GM12878 (cell line): ENCODE measurements at regions not wholly inside any gene's neighbourhood (a gene's known extent, or its start where the extent isn't known, plus 50 kb on each side); places are given as distances from the start of the nearest gene placed in this dataset.
A peak's percentile ranks its signal among the peaks of the same experiment; 100 is the strongest.

ENCODE experiments used
- ATAC-seq: fragments of 200-7000 bp; cut with Tn5 transposase; 3 replicates; pipeline ENCODE4 v1.9.1; 2020; ENCODE audit warnings: mild to moderate bottlenecking, moderate library complexity
- BruUV-seq: library from RNA; stranded (reverse); fragments of 400-500 nt; replicated peaks from 2 replicates; lab custom pipeline; 2021; lab: Mats Ljungman, UMichigan
- CTCF ChIA-PET: fragments of 300-600 bp; sonication (Branson Sonifier 250); formaldehyde crosslinking; extraction: SDS; loops from one replicate; lab custom pipeline; 2021; ENCODE audit warnings: inconsistent platforms; lab: Yijun Ruan, JAX
- POLR2A ChIA-PET: fragments of 350-600 bp; formaldehyde crosslinking; extraction: SDS; loops from one replicate; lab custom pipeline; 2021; ENCODE audit warnings: inconsistent platforms; lab: Charles Lee
- RAD21 ChIA-PET: fragments of 300-600 bp; sonication (Branson Sonifier 250); formaldehyde crosslinking; loops from one replicate; lab custom pipeline; 2023; ENCODE audit warnings: antibody characterized with exemption; ENCODE audit not compliant: unreplicated experiment; lab: Charles Lee
- SMC1A ChIA-PET: fragments of 300-600 bp; sonication (Branson Sonifier 250); formaldehyde crosslinking; loops from one replicate; lab custom pipeline; 2023; ENCODE audit not compliant: unreplicated experiment, uncharacterized antibody; lab: Charles Lee
- DNase-seq: peaks from one replicate; pipeline ENCODE4 v3.0.0-alpha.2; 2011; ENCODE audit warnings: low read depth, low spot score
- FAIRE-seq: peaks from 3 replicates; lab custom pipeline; 2011; peaks lifted over from hg19 to GRCh38; lab: Jason Lieb, UNC
- H2AFZ ChIP-seq: 2 replicates; pipeline ENCODE4 v1.6.0; 2011; ENCODE audit warnings: low read depth, low read length, control low read depth; ENCODE audit not compliant: control insufficient read depth
- H3K27ac ChIP-seq: 2 replicates; pipeline ENCODE4 v1.5.1; 2011; ENCODE audit warnings: control low read depth; ENCODE audit not compliant: control insufficient read depth, insufficient read depth
- H3K27me3 ChIP-seq, 2 experiments: replicated peaks in 1 of 2; 2 replicates each; pipeline versions ENCODE4 v1.6.0 to v1.6.1; 2011; ENCODE audit warnings: low read length in 1 of 2; ENCODE audit not compliant: control insufficient read depth in 2 of 2, insufficient read depth in 2 of 2
- H3K36me3 ChIP-seq, 2 experiments: 2 replicates each; pipeline ENCODE4 v1.5.1; 2011; ENCODE audit warnings: low read length in 1 of 2; ENCODE audit not compliant: control insufficient read depth in 2 of 2, insufficient read depth in 2 of 2
- H3K4me1 ChIP-seq: 2 replicates; pipeline ENCODE4 v1.6.1; 2011; ENCODE audit warnings: mild to moderate bottlenecking, low read length, moderate library complexity, mixed read lengths; ENCODE audit not compliant: control insufficient read depth, insufficient read depth
- H3K4me2 ChIP-seq: 2 replicates; pipeline ENCODE4 v1.6.0; 2011; ENCODE audit warnings: control low read depth; ENCODE audit not compliant: control insufficient read depth, insufficient read depth
- H3K4me3 ChIP-seq: fragments of 200-600 bp; sonication (generic); 2 replicates; pipeline ENCODE4 v1.5.1; 2016
- H3K79me2 ChIP-seq: 2 replicates; pipeline ENCODE4 v1.6.0; 2011; ENCODE audit warnings: low read length; ENCODE audit not compliant: control insufficient read depth, insufficient read depth
- H3K9ac ChIP-seq: 2 replicates; pipeline ENCODE4 v1.8.0; 2011; ENCODE audit warnings: low read length, control low read depth, mixed read lengths; ENCODE audit not compliant: control insufficient read depth, insufficient read depth
- H3K9me3 ChIP-seq: replicated peaks from 3 replicates; pipeline ENCODE4 v1.5.1; 2011; ENCODE audit warnings: mild to moderate bottlenecking, low read length; ENCODE audit not compliant: control insufficient read depth, insufficient read depth
- H4K20me1 ChIP-seq: 2 replicates; pipeline ENCODE4 v1.6.0; 2011; ENCODE audit not compliant: control insufficient read depth, insufficient read depth
- BCL11A ChIP-seq: IDR thresholded peaks from 2 replicates; pipeline ENCODE4 v1.6.1; 2011; ENCODE audit warnings: low read depth, low read length
- BHLHE40 ChIP-seq, 2 experiments: fragments of 450-650 bp in 1 of 2; IDR thresholded peaks; 2 replicates each; pipeline ENCODE4 v1.6.1; 2011 to 2017; ENCODE audit warnings: low read depth in 2 of 2, borderline replicate concordance in 1 of 2, improper control_type of control experiment in 1 of 2, low read length in 1 of 2, mild to moderate bottlenecking in 1 of 2
- CHD1 ChIP-seq: IDR thresholded peaks from 2 replicates; pipeline ENCODE4 v1.6.1; 2012; ENCODE audit warnings: low read depth, low read length, improper control_type of control experiment
- CHD2 ChIP-seq: IDR thresholded peaks from 2 replicates; pipeline ENCODE4 v1.6.1; 2011; ENCODE audit warnings: low read depth, low read length, improper control_type of control experiment, borderline replicate concordance
- EZH2 ChIP-seq: IDR thresholded peaks from 2 replicates; pipeline ENCODE4 v1.6.1; 2012; ENCODE audit warnings: low read depth, mild to moderate bottlenecking, control low read depth, inconsistent platforms, low read length, borderline replicate concordance; ENCODE audit not compliant: control insufficient read depth
- KDM1A ChIP-seq: fragments of 200-600 bp; sonication (generic); IDR thresholded peaks from 2 replicates; pipeline ENCODE4 v1.6.1; 2016; ENCODE audit warnings: borderline replicate concordance
- RBBP5 ChIP-seq: fragments of 200-600 bp; sonication (generic); conservative IDR thresholded peaks from 2 replicates; pipeline ENCODE4 v1.6.1; 2016
- SMAD5 ChIP-seq: IDR thresholded peaks from 2 replicates; pipeline ENCODE4 v1.6.1; 2016; ENCODE audit warnings: antibody characterized with exemption, low read depth
- ZBED1 ChIP-seq: IDR thresholded peaks from 2 replicates; pipeline ENCODE4 v1.6.1; 2016; ENCODE audit warnings: borderline replicate concordance
- WGBS: methylation state at CpG from one replicate; pipeline ENCODE4 v1.1.6; 2016; ENCODE audit warnings: low lambda C conversion rate; ENCODE audit not compliant: insufficient replicate concordance, insufficient coverage; ENCODE audit errors: missing lambda C conversion rate; 5-methylcytosine and 5-hydroxymethylcytosine counted together
- in situ Hi-C: fragments of 300-500 bp; cut with MboI; formaldehyde crosslinking; loops from 9 replicates; pipeline ENCODE4 v1.14.3; 2018; ENCODE audit warnings: mixed read lengths
- intact Hi-C: fragments of 100-400 bp; cut with micrococcal nuclease; formaldehyde crosslinking; loops from one replicate; pipeline ENCODE4 v1.14.2; 2022; ENCODE audit not compliant: unreplicated experiment
- TF ChIP-seq, protein P1 (sequence below): fragments of 150-350 bp; IDR thresholded peaks from 2 replicates; pipeline ENCODE4 v1.6.1; 2014; ENCODE audit warnings: mild to moderate bottlenecking, low read depth, low read length
- TF ChIP-seq, protein P2 (sequence below): fragments of 450-650 bp; IDR thresholded peaks from 2 replicates; pipeline ENCODE4 v1.6.1; 2016; ENCODE audit warnings: mild to moderate bottlenecking

DNA sequence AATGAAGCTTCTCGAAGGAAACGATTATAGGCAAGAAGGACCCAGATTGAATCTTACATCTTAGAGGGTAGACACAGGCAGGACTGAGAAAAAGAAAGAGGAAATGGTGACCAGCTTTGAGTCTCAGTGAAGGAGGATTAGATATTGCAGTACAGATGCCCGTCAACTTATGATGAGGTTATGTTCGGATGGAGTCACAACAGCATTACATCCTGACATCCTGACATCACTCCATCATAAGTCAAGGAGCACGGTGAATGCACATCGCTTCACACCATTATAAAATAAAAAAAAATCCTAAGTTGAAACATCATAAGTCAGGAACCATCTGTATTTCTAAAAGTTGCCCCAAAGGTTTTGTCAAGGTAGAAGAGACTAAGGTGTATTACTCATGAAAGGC lies 312.3 kb upstream of the PLXNA2 start:
- H3K4me3 ChIP-seq, result no peak overlapping the region
- WGBS, result 42% methylated on average over 5 of the region's 6 CpGs
- ATAC-seq (no peak), FAIRE-seq (peak; percentile 44), DNase-seq (no peak)
- H3K4me2 ChIP-seq, result no peak overlapping the region
- BruUV-seq, result no TSS peak
- H4K20me1 ChIP-seq, result no peaks in the 10 kb centered on the region
- no peaks in the 10 kb centered on the region for H3K27me3 ChIP-seq
- no peak overlapping the region for H2AFZ ChIP-seq
- no peak overlapping the region for H3K27ac ChIP-seq
- in situ Hi-C loops (no loop called here), intact Hi-C loops (no loop called here)
- no peaks in the 10 kb centered on the region for H3K9me3 ChIP-seq
- POLR2A ChIA-PET, result no interaction called here
- SMC1A ChIA-PET, result no interaction called here
- no peaks in the 10 kb centered on the region for H3K4me1 ChIP-seq
- CTCF ChIA-PET, result interaction anchor here (1.0 kb wide), 1 partner anchor 48 kb away, joined by 3 read pairs; no protein-coding TSS in a partner anchor
- RAD21 ChIA-PET, result no interaction called here
- TF ChIP-seq EZH2 (no peak), ZBED1 (no peak), SMAD5 (no peak), KDM1A (no peak), CHD2 (no peak), BHLHE40 (IDR thresholded peaks at IDR 0.05; ENCODE audit: borderline replicate concordance in 1 of 2, low read depth in 2 of 2, low read length in 1 of 2) (no peak), CHD1 (no peak), RBBP5 (no peak), BCL11A (no peak)
- TF ChIP-seq, protein P1, sequence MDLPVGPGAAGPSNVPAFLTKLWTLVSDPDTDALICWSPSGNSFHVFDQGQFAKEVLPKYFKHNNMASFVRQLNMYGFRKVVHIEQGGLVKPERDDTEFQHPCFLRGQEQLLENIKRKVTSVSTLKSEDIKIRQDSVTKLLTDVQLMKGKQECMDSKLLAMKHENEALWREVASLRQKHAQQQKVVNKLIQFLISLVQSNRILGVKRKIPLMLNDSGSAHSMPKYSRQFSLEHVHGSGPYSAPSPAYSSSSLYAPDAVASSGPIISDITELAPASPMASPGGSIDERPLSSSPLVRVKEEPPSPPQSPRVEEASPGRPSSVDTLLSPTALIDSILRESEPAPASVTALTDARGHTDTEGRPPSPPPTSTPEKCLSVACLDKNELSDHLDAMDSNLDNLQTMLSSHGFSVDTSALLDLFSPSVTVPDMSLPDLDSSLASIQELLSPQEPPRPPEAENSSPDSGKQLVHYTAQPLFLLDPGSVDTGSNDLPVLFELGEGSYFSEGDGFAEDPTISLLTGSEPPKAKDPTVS, result no peak
- TF ChIP-seq, protein P2, sequence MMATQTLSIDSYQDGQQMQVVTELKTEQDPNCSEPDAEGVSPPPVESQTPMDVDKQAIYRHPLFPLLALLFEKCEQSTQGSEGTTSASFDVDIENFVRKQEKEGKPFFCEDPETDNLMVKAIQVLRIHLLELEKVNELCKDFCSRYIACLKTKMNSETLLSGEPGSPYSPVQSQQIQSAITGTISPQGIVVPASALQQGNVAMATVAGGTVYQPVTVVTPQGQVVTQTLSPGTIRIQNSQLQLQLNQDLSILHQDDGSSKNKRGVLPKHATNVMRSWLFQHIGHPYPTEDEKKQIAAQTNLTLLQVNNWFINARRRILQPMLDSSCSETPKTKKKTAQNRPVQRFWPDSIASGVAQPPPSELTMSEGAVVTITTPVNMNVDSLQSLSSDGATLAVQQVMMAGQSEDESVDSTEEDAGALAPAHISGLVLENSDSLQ, result no peak
- TF ChIP-seq, all 136 proteins: peak for 0
- Histone ChIP-seq H3K36me3 (no peaks in the 10 kb centered on the region), H3K9ac (no peak overlapping the region), H3K79me2 (no peaks in the 10 kb centered on the region)
